Endothelial cell of umbilical vein (primary cell): ENCODE measurements at regions not wholly inside any gene's neighbourhood (a gene's known extent, or its start where the extent isn't known, plus 50 kb on each side); places are given as distances from the start of the nearest gene placed in this dataset.
A peak's percentile ranks its signal among the peaks of the same experiment; 100 is the strongest.
"Not testable (repeated sequence)": the region's sequence is repeated elsewhere in the genome, so short reads cannot be mapped to it uniquely, and the experiment has no call there.

Experiments used
- BruUV-seq: library from RNA; stranded (reverse); fragments of 400-500 nt; replicated peaks from 2 replicates; lab custom pipeline; 2021; lab: Mats Ljungman, UMichigan
- CTCF ChIA-PET: fragments of 300-600, 350-600 bp; sonication (Branson Sonifier 250); formaldehyde crosslinking; loops from one replicate; lab custom pipeline; 2021; ENCODE audit warnings: antibody characterized with exemption, inconsistent platforms; lab: Charles Lee
- POLR2A ChIA-PET: fragments of 300-600, 350-600 bp; sonication (Branson Sonifier 250); formaldehyde crosslinking; loops from one replicate; lab custom pipeline; 2021; ENCODE audit warnings: antibody characterized with exemption, inconsistent platforms; lab: Charles Lee
- DNase-seq: peaks from one replicate; pipeline ENCODE4 v3.0.0-alpha.2; 2011; ENCODE audit warnings: low read depth, low spot score
- FAIRE-seq: peaks from 2 replicates; lab custom pipeline; 2011; peaks lifted over from hg19 to GRCh38; lab: Jason Lieb, UNC
- H2AFZ ChIP-seq: 2 replicates; pipeline ENCODE4 v1.6.0; 2012; ENCODE audit warnings: low read depth, low read length, control low read depth, inconsistent platforms
- H3K27ac ChIP-seq: 2 replicates; pipeline ENCODE4 v1.5.1; 2011; ENCODE audit warnings: low read depth, mild to moderate bottlenecking, control low read depth, low read length, moderate library complexity; ENCODE audit not compliant: insufficient read depth
- H3K27me3 ChIP-seq, 2 experiments: 2 replicates each; pipeline versions ENCODE4 v1.6.0 to v1.6.1; 2011; ENCODE audit warnings: low read length in 2 of 2, mixed read lengths in 1 of 2; ENCODE audit not compliant: control insufficient read depth in 2 of 2, insufficient read depth in 2 of 2
- H3K36me3 ChIP-seq, 2 experiments: 2 replicates in 1 of 2; 3 replicates in 1 of 2; pipeline ENCODE4 v1.5.1; 2011; ENCODE audit warnings: low read length in 2 of 2, mild to moderate bottlenecking in 1 of 2, moderate library complexity in 1 of 2; ENCODE audit not compliant: control insufficient read depth in 2 of 2, insufficient read depth in 2 of 2; ENCODE audit errors: extremely low read depth in 1 of 2
- H3K4me1 ChIP-seq: 3 replicates; pipeline ENCODE4 v1.5.1; 2011; ENCODE audit warnings: mild to moderate bottlenecking, low read length; ENCODE audit not compliant: control insufficient read depth, insufficient read depth; ENCODE audit errors: extremely low read depth
- H3K4me2 ChIP-seq: 2 replicates; pipeline ENCODE4 v1.6.1; 2011; ENCODE audit warnings: low read length, control low read depth, mixed read lengths; ENCODE audit not compliant: insufficient read depth
- H3K4me3 ChIP-seq, 3 experiments: fragments of 200-600 bp in 1 of 3; sonication (generic), shearing (Covaris generic) in 1 of 3; replicated peaks in 1 of 3; 2 replicates each; pipeline ENCODE4 v1.5.1; 2011 to 2016; ENCODE audit warnings: control low read depth in 3 of 3, low read length in 3 of 3, mild to moderate bottlenecking in 2 of 3, inconsistent platforms in 1 of 3, low read depth in 1 of 3, moderate library complexity in 1 of 3; ENCODE audit not compliant: insufficient read depth in 1 of 3
- H3K79me2 ChIP-seq: 2 replicates; pipeline ENCODE4 v1.6.0; 2012; ENCODE audit warnings: low read length, inconsistent platforms; ENCODE audit not compliant: control insufficient read depth, insufficient read depth
- H3K9ac ChIP-seq: replicated peaks from 2 replicates; pipeline ENCODE3; 2011; ENCODE audit warnings: low read length, control low read depth; ENCODE audit not compliant: insufficient read depth; ENCODE audit errors: extremely low read depth
- H3K9me1 ChIP-seq: replicated peaks from 3 replicates; pipeline ENCODE4 v1.6.0; 2011; ENCODE audit warnings: mild to moderate bottlenecking, low read length; ENCODE audit not compliant: control insufficient read depth, insufficient read depth; ENCODE audit errors: extremely low read depth
- H3K9me3 ChIP-seq: replicated peaks from 2 replicates; pipeline ENCODE4 v1.5.1; 2012; ENCODE audit warnings: low read length, inconsistent platforms; ENCODE audit not compliant: control insufficient read depth, insufficient read depth
- H4K20me1 ChIP-seq: replicated peaks from 2 replicates; pipeline ENCODE3; 2011; ENCODE audit warnings: mild to moderate bottlenecking, low read length; ENCODE audit not compliant: control insufficient read depth, insufficient read depth; ENCODE audit errors: extremely low read depth
- CTCF ChIP-seq, 2 donors: IDR thresholded peaks; 1 replicate in 1 of 2; 2 replicates in 1 of 2; pipeline ENCODE4 v1.5.1; 2011; ENCODE audit warnings: low read length in 2 of 2, mild to moderate bottlenecking in 2 of 2, moderate library complexity in 2 of 2, control low read depth in 1 of 2, inconsistent platforms in 1 of 2, low read depth in 1 of 2; ENCODE audit not compliant: insufficient read depth in 1 of 2; ENCODE audit errors: extremely low read depth in 1 of 2
- FOS ChIP-seq: IDR thresholded peaks from 2 replicates; pipeline ENCODE4 v1.6.1; 2011; ENCODE audit warnings: mild to moderate bottlenecking, low read length, moderate library complexity, borderline replicate concordance; ENCODE audit not compliant: insufficient read depth
- GATA2 ChIP-seq: IDR thresholded peaks from 2 replicates; pipeline ENCODE4 v1.7.0; 2011; ENCODE audit warnings: low read depth, mild to moderate bottlenecking, moderate library complexity, mixed read lengths, low read length; ENCODE audit not compliant: insufficient read length, insufficient read depth
- JUN ChIP-seq: IDR thresholded peaks from 2 replicates; pipeline ENCODE4 v1.6.1; 2011; ENCODE audit warnings: borderline replicate concordance, low read depth; ENCODE audit not compliant: insufficient read length, insufficient read depth
- MAX ChIP-seq: IDR thresholded peaks from 2 replicates; pipeline ENCODE4 v1.6.1; 2011; ENCODE audit not compliant: insufficient read depth, insufficient read length
- MYC ChIP-seq: IDR thresholded peaks from one replicate; pipeline ENCODE4 v1.6.1; 2011; ENCODE audit warnings: mild to moderate bottlenecking, low read depth, low read length
- POLR2A ChIP-seq: IDR thresholded peaks from 2 replicates; pipeline ENCODE4 v1.6.1; 2012; ENCODE audit warnings: low read depth, mild to moderate bottlenecking, control low read depth, low read length
- POLR2AphosphoS5 ChIP-seq: IDR thresholded peaks from 2 replicates; pipeline ENCODE4 v1.6.1; 2012; ENCODE audit warnings: low read depth, mild to moderate bottlenecking, control low read depth, low read length, moderate library complexity; ENCODE audit not compliant: insufficient read depth
- dilution Hi-C: fragments of 300-500 bp; cut with MboI; formaldehyde crosslinking; loops from one replicate; pipeline ENCODE4 v1.15.0; 2019; ENCODE audit warnings: low sequenced_read_pairs; ENCODE audit not compliant: extremely low pct_ligation_motif_present
- intact Hi-C: fragments of 100-400 bp; cut with micrococcal nuclease; formaldehyde crosslinking; loops from one replicate; pipeline ENCODE4 v1.10.0; 2022

- Histone ChIP-seq H3K9me3 (no peaks in the 10 kb centered on the region), H3K4me3 (no peak overlapping the region), H3K79me2 (no peaks in the 10 kb centered on the region), H4K20me1 (no peaks in the 10 kb centered on the region), H3K36me3 (no peaks in the 10 kb centered on the region), H3K27ac (no peak overlapping the region), H3K4me2 (no peak overlapping the region), H3K27me3 (no peaks in the 10 kb centered on the region), H3K9ac (no peak overlapping the region), H3K9me1 (no peaks in the 10 kb centered on the region), H3K4me1 (no peaks in the 10 kb centered on the region), H2AFZ (peak overlapping the region; percentile 28)
- dilution Hi-C loops (no loop called here), intact Hi-C loops (no loop called here)
- ChIA-PET POLR2A (no interaction called here), CTCF (interaction anchor here (1.1 to 1.4 kb wide), 2 partner anchors 9 to 17 kb away, joined by 3 read pairs; no protein-coding TSS in a partner anchor)
- FAIRE-seq (no peak), DNase-seq (no peak)
- no peak for TF ChIP-seq POLR2AphosphoS5
- TF ChIP-seq CTCF (IDR thresholded peaks at IDR 0.05; ENCODE audit: extremely low read depth in 1 of 2, insufficient read depth in 1 of 2, low read depth in 1 of 2, low read length in 2 of 2): no peak
- no peak for TF ChIP-seq MAX
- TF ChIP-seq FOS: no peak
- TF ChIP-seq JUN: no peak
- no peak for TF ChIP-seq GATA2
- no peak for TF ChIP-seq MYC
- TF ChIP-seq POLR2A: no peak
- BruUV-seq: no TSS peak
Observed at GRCh38 chr13:109400209-109400608, 386.2 kb downstream of the IRS2 start.

- dilution Hi-C loops, intact Hi-C loops: not testable (repeated sequence)
Observed at GRCh38 chr13:109398071-109398470, 388.3 kb downstream of the IRS2 start.

More at GRCh38 chr13:109398071-109398470, 388.3 kb downstream of the IRS2 start:
- BruUV-seq, H2AFZ ChIP-seq, DNase-seq, H3K4me1 ChIP-seq, H3K79me2 ChIP-seq, H3K4me2 ChIP-seq, FAIRE-seq, H3K36me3 ChIP-seq, H3K27ac ChIP-seq, H3K9me1 ChIP-seq, POLR2A ChIA-PET, CTCF ChIA-PET, H3K9me3 ChIP-seq, H3K9ac ChIP-seq, H3K4me3 ChIP-seq, H4K20me1 ChIP-seq, H3K27me3 ChIP-seq: not testable (repeated sequence)
